Liver (tissue), 3 donors: ENCODE measurements at regions not wholly inside any gene's neighbourhood (a gene's known extent, or its start where the extent isn't known, plus 50 kb on each side); places are given as distances from the start of the nearest gene placed in this dataset.

Experiments
- ATF3 ChIP-seq: IDR thresholded peaks from 2 replicates; pipeline ENCODE4 v1.6.1; 2016; ENCODE audit warnings: antibody characterized with exemption
- CTCF ChIP-seq: fragments of 150-350 bp; IDR thresholded peaks from 2 replicates; pipeline ENCODE4 v1.5.1; 2017; ENCODE audit warnings: improper control_type of control experiment, low read depth, low read length; ENCODE audit not compliant: missing input control
- FOXA2 ChIP-seq: IDR thresholded peaks from 2 replicates; pipeline ENCODE4 v1.6.1; 2016; ENCODE audit warnings: antibody characterized with exemption
- MAX ChIP-seq: IDR thresholded peaks from 2 replicates; pipeline ENCODE4 v1.6.1; 2016; ENCODE audit warnings: antibody characterized with exemption
- RAD21 ChIP-seq, 2 donors: IDR thresholded peaks; 2 replicates each; pipeline ENCODE4 v1.6.1; 2016; ENCODE audit warnings: antibody characterized with exemption in 2 of 2, mild to moderate bottlenecking in 2 of 2
- RXRA ChIP-seq, 2 donors: IDR thresholded peaks; 2 replicates each; pipeline ENCODE4 v1.6.1; 2017 to 2018; ENCODE audit warnings: antibody characterized with exemption in 2 of 2, mild to moderate bottlenecking in 1 of 2
- SP1 ChIP-seq: IDR thresholded peaks from 2 replicates; pipeline ENCODE4 v1.6.1; 2018; ENCODE audit warnings: antibody characterized with exemption, mild to moderate bottlenecking
- donor health status: healthy.
- donor health status: healthy.

GRCh38 chr6:3516092-3516491 is 59.2 kb upstream of the SLC22A23 start:
- TF ChIP-seq CTCF = no peak
- no peak for TF ChIP-seq ATF3
- no peak for TF ChIP-seq RAD21 (IDR thresholded peaks at IDR 0.05)
- TF ChIP-seq FOXA2 = no peak
- no peak for TF ChIP-seq RXRA (IDR thresholded peaks at IDR 0.05)
- no peak for TF ChIP-seq MAX
- TF ChIP-seq SP1 = no peak
